ENCODE measurements at regions not wholly inside any gene's neighbourhood (a gene's known extent, or its start where the extent isn't known, plus 50 kb on each side); places are given as distances from the start of the nearest gene placed in this dataset.
"Not testable (repeated sequence)": the region's sequence is repeated elsewhere in the genome, so short reads cannot be mapped to it uniquely, and the experiment has no call there.

DNA sequence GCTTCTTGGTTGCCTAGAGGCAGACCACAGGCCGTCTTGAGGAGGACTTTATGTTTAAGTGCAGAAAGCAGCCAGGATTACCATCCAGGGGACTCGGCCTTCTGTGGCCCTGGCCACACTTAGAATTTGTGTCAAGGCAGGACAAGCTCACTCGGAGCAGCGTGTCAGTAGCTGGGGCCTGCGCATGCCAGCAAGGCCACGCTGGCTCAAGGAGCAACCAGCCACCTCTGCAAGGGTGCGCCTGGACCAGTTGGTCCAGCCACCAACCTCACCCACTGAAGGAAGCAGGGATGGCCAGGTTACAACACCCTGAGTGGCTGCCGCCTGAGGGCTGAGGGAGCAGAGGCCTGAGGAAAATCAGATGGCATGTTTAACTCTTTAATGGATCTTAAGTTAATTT lies 105.7 kb downstream of the CCDC74A start:
- TF ChIP-seq, protein P1, sequence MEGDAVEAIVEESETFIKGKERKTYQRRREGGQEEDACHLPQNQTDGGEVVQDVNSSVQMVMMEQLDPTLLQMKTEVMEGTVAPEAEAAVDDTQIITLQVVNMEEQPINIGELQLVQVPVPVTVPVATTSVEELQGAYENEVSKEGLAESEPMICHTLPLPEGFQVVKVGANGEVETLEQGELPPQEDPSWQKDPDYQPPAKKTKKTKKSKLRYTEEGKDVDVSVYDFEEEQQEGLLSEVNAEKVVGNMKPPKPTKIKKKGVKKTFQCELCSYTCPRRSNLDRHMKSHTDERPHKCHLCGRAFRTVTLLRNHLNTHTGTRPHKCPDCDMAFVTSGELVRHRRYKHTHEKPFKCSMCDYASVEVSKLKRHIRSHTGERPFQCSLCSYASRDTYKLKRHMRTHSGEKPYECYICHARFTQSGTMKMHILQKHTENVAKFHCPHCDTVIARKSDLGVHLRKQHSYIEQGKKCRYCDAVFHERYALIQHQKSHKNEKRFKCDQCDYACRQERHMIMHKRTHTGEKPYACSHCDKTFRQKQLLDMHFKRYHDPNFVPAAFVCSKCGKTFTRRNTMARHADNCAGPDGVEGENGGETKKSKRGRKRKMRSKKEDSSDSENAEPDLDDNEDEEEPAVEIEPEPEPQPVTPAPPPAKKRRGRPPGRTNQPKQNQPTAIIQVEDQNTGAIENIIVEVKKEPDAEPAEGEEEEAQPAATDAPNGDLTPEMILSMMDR (IDR thresholded peaks at IDR 0.05; ENCODE audit: extremely low read depth in 1 of 2, insufficient read depth in 1 of 2, low read depth in 1 of 2, low read length in 2 of 2), result not testable (repeated sequence)
- TF ChIP-seq POLR2AphosphoS5 (IDR thresholded peaks at IDR 0.05; ENCODE audit: insufficient read depth, low read depth, low read length); POLR2A (IDR thresholded peaks at IDR 0.05; ENCODE audit: low read depth, low read length); JUN (IDR thresholded peaks at IDR 0.05; ENCODE audit: borderline replicate concordance, insufficient read depth, insufficient read length, low read depth); EZH2 (IDR thresholded peaks at IDR 0.05; ENCODE audit: borderline replicate concordance, low read depth, low read length, severe bottlenecking); MYC (IDR thresholded peaks at IDR 0.05; ENCODE audit: low read depth, low read length); FOS (IDR thresholded peaks at IDR 0.05; ENCODE audit: borderline replicate concordance, insufficient read depth, low read length); GATA2 (IDR thresholded peaks at IDR 0.05; ENCODE audit: insufficient read depth, insufficient read length, low read depth, low read length): not testable (repeated sequence)
- TF ChIP-seq, protein P2, sequence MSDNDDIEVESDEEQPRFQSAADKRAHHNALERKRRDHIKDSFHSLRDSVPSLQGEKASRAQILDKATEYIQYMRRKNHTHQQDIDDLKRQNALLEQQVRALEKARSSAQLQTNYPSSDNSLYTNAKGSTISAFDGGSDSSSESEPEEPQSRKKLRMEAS (IDR thresholded peaks at IDR 0.05; ENCODE audit: insufficient read depth, insufficient read length), result not testable (repeated sequence)
